HG03354 (cell line): ENCODE measurements at regions not wholly inside any gene's neighbourhood (a gene's known extent, or its start where the extent isn't known, plus 50 kb on each side); places are given as distances from the start of the nearest gene placed in this dataset.

ENCODE experiments used
- ATAC-seq: cut with Tn5 transposase; IDR thresholded peaks from one replicate; pipeline ENCODE4 v1.9.1; 2021; ENCODE audit warnings: mild to moderate bottlenecking; ENCODE audit not compliant: unreplicated experiment, poor library complexity, severe bottlenecking

DNA sequence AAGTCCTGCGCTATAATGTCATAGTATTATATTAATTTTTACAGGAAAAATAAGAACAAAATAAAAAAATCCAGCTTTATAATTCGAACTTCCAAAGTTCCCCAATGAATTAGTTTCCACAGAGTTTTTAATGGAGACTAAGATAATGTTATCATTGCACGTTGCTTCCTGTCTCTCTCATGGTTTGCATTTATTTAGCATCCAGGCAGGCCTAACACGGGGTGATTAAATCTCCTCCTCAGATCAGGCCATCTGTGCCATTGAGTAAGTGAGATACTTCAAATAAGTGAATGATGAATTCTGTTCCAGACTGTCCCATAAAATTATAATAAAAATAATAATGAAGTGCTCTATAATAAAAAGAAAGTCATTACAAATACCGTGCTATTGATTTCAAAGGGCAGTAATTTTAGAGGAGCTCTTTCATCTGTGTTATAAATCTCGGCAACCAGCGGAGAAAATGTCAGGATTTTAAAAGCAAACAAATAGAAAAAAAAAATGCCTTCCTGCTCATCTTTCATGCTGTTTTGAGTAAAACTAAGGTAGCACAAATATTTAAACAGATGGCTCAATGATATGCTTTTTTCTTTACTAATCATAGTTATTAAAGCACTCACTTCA, 570.6 kb upstream of the ZNF608 start:
- ATAC-seq = no peak

DNA sequence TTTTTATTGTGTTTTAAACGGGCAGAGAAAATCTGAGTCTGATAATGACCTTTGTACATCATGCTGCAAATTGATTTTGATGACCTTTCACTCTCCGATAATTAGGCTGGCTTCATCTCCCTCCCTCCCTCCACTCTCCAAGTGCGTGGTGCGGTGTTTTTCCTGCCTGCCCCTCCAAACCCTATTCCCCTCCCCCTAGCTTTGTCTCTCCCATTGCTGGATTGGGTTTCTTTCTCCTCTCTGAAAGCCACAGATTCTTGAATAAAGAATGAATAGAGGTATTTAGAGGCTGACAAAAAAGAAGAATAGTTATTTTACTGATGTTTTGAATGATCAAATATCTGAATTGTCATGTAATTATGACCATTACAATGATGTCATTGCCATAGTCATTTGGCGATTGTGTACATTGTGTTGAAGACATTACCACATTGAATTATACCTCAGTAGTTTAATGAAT, 571.1 kb upstream of the ZNF608 start:
- ATAC-seq = no peak

DNA sequence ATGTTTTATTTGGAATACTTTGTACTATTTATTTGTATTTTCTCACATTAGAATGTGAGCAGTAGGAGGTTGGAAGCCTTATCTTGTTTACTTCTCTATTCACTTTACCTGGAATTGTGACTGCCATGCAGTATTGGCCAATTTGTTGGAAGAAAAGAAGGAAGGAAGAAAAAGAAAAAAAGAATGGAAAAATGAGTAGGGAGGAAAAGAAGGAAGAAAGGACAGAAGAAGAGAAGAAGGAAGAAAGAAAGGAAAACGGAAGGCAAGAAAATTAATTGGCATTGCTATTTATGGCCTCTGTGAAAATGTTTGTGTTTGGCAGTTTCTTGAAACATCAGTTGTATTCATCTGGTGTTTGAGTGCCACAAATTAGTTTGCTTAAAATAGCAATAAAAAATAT, 575.2 kb upstream of the ZNF608 start:
- ATAC-seq = no peak

DNA sequence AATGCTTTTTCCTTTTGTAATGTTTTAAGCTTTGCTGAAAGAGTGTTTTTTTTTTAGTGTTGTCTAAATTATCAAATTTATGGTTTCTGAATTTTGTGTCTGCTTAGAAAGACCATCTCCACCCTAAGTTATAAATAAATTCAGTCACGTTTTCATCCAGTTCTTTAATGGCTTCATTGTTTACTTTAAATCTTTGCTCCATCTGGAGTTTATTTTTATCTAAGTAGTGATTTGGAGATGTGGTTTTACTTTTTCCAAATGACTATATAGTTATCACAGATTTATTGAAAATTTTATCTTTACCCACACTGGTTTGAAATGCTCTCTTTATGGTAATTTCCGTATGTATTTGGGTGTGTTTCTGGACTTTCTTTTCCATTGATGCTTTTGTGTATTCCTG, 577.2 kb upstream of the ZNF608 start:
- no peak for ATAC-seq

DNA sequence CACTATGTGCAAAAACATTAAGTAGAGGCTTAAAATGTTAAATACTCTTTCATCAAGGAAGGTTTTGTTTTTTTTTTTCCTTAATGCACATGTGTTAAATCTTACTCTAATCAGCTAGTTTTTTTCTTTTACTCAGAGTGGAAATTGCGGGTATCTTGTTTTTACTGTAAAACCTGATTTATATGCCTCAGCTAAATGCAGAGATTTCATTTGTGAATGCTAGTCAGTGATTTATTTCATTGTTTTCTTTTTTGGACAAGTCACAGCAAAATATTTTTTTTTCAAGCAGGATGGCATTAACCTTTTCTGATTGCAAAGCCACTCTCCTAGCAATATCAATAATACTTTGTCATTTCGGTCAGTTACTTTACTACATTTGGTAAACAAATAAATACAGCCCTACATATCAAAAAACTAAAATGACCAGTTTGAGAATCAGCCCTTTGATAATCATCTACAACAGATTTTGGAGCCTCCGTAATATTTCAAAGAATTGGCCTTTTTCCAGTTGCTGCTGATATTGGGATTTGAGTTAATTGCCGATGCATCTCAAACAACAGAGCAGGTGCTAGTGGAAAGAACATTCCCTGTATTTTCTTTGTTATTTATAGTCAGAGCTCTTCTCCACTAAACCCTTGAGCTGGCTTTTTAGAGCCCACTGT, 579.2 kb upstream of the ZNF608 start:
- no peak for ATAC-seq

DNA sequence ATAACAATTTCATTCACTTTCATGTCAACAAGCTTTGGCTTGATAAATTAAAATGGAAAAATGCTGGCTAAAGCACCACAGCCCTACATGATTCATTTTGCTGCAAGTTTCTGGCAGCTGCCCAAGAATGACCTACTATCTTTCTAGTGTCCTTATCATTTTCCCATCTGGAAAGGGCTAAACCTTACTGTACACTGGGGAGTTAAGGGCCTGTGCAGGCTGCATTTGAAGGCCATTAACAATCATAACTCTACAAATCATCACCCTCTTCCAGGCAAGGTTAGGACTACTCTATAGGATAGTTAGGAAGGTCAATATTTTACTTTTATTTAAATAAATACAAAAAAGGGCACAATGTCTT, 579.7 kb upstream of the ZNF608 start:
- ATAC-seq = no peak

DNA sequence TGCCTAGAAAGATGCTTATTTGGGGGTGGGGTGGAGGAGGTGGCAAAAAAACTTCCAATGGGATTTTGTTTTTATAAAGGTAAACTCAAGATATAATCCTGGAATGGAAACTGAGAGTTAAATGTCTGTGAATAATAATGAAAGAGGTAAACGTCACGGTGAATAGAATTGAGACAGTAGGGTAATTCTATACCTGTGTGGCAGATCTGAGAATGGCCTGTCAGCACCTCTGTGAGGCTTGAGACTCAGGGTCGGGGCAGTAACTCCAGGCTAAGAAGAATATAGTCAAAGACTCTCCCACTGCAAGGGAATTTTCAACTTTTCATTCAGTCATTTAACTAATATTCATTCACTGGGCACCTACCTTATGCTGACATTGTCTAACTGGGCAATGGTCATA, 581.2 kb upstream of the ZNF608 start:
- no peak for ATAC-seq

DNA sequence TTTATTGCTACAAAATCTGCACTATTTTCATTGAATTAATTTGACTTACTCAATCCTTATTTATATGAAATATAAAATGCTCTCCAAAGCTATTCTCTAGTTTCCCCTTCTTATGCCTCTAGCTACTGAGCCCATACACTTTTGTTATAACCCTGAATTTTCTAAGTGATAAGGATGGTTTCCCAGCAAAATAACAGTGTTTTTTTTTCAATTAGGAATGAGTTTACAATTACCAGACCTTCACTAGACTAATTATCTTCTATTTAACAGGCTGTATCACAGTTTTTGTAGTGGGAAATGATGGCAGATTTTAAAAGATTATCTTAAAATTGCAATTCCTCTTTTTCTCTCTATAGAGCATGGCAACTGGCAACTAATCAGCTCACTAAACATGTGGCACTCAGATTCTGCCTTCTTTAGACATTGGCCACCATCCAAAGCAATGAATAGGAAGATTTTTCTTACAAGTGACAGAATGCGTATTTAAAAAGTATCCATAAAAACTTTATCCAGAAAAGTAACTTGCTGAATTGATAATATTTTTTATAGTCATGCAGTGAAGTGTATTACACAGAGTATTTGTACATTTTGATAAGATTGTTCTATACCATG, 585.7 kb upstream of the ZNF608 start:
- no peak for ATAC-seq

DNA sequence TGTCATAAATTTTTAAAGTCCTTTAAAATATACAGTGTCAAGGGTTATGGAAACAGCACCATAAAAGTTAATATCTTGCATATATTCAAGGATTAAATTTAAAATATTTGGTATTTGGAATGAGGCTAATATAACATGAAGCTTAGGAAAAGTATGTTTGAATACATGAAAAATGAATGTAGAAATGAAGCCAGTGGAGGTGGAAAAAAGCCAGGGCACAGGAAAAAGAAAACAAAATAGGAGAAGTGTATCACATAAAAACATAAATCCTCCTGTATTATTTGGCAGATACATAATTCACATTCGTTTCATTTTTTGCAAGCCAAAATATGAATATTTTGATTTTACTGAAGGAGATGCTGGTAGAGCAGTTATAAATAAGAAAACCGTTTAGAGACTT, 587.0 kb upstream of the ZNF608 start:
- no peak for ATAC-seq

DNA sequence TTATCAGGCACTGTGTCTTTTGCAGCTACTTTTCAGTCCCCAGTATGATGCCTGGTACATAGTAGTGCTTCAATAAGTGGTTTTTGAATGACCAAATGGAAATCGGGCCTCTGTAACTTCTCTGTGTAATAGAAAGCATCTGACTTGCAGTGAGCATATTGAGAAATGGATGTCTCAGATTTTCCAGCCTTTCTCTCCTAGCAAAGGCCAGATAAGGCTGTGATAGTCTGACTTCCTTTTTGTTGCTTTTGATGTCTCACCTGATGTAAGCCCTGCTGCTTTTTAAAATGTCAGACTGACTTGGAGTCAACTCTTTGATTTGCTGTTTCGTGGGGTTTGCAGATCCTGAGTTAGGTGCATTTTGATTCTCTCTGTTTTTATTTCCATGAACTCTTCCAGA, 590.0 kb upstream of the ZNF608 start:
- no peak for ATAC-seq

DNA sequence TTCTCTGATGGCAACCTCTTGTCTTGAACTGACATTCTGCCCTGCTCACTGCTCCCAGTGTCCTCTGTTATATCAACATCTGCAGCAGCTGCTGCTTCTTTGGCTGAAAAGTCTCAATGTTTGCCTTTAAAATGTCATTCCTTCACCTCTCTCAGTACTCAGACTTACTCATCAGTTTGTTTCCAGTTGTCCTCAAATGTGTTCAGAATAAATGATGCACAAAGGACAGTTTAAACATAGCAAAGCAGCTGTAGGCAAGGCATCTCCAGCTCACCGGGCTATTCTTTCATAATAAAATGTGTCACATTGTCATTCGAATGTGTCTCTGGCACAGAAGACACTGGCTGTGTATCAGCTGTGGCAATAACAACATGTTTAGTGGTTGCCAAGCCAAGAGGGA, 590.9 kb upstream of the ZNF608 start:
- no peak for ATAC-seq

DNA sequence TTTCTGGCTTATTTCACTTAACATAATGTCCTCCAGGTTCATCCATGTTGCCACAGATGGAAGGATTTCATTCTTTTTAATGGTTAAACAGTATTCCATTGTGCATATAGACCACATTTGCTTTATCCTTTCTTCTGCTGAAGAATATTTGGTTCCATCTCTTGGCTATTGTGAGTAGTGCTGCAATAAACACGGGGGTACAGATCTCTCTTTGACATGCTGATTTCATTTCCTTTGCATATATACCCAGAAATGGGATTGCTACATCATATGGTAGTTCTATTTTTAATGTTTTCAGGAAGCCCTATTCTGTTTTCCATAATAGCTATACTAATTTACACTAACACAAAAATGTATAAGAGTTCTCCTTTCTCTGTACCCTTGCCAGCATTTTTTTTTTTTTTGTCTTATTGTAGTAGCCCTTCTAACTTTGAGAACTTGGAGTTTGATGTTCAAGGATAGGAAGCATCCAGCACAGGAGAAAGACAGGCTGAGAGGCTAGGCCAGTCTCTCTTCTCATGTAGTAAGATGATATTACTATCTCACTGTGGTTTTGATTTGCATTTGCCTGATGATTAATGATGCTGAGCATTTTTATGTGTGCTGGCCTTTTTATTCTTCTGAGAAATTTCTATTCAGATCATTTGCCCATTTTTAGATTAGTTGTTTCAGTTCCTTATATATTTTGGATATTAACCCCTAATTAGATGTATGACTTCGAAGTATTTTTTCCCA, 592.2 kb upstream of the ZNF608 start:
- ATAC-seq = no peak

DNA sequence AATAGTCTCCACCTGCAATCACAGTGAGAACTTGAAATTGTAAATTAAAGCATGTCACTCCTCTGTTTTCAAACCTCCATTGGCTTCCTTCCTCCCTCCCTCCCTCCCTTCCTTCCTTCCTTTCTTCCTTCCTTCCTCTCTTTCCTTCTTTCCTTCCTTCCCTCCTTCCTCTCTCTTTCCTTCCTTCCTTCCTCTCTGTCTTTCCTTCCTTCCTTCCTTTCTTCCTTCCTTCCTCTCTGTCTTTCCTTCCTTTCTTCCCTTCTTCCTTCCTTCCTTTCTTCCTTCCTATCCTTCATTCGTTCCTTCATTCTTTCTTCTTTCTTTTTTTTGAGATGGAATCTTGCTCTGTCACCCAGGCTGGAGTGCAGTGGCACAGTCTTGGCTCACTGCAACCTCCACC, 595.0 kb upstream of the ZNF608 start:
- no peak for ATAC-seq

DNA sequence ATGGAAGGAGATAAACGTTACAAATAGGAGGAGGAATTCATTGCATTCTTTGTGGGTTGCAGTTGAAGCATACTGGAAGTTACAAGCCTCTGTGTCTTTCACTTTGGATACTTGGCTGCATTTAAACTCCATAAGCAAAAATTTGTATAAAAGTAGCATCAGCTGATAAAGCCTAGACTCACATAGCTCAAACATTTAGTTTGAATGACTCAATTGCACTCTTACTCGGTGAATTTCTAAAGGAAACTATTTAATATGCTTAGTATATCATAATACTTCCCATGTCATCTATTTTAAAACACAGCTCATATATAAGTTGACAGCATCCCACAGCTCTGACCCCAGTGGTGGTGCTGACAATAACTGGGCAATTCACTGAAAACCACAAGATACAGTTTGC, 596.6 kb upstream of the ZNF608 start:
- ATAC-seq = no peak

DNA sequence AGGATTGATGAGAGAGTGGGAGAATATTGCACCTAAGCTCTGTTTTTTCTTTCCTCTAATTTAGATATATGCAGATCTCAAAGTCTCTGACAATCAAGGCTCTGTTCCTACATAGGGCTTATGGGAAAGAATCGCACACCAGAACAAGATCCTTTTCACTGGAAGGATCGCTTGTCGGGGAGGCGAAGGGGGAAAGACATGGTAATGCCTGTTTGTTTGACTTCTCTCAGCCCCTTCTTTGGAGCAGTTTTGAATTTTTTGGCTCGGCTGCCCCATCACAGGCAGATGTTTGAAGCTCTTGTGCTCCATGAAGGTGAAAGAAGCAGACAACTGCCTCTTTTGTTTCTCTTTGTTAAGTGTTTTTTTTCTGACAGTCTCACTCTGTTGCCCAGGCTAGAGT, 599.9 kb upstream of the ZNF608 start:
- no peak for ATAC-seq

DNA sequence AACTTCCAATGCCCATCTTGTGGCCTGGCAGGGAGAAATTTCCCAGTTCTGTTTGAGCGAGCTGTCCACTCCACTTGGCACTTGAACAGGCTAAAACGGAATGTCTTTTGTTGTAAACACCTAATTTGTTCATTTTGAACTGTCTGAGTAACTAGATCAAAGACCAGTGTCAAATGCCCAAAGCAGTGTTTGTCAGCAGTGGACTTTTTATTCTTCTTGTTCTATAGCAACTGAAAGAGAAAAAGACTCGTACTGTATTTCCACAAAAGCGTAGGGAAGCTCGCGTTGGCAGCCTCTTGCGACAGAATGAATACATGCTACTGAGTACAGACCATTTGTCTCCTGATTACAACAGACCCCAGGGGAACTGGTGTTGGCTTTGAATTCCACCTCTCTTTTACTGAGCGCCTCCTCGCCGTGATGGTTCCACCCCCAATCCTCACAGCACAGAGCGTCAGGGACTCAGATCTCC, 601.8 kb upstream of the ZNF608 start:
- no peak for ATAC-seq

DNA sequence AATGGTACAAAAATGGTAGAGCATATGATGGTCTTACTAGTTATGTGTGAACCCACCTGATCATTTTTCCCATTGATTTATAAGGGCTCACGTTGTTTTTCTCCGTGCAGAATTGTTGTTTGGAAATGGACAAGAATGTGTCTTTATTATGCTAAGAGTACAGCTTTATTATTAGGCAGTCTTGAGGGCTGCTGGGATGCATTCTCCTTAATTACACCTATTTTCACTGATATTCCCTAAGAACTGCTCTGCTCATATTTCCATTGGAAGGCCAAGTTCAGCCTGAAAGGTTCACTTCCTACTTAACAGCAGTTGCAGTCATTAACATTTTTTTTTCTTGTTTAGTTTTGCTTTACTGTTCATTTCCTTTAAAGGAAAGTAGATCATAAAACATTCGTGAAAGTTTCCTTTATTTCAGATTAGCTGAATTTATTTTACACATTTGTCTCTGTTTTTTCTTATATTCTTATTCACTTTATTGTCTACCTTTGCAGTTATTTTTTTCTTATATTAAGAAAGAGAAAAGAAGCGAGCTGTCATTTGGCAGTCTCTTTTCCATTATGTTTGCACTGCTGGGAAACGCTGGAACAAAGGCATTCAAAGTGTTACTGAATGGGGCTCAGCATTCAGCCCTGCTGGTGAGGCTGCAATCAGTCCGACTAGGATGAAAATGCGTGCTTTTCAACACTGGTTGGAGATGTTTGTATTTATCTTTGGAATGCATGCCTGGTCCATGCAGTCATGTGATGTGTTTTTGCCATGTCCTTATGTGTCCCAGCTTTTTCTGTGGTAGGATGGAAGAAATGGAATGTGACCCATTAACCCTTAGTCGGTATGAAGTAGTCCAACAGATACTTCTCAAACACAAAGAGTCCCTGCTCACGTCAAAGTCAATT, 602.7 kb upstream of the ZNF608 start:
- ATAC-seq = no peak

DNA sequence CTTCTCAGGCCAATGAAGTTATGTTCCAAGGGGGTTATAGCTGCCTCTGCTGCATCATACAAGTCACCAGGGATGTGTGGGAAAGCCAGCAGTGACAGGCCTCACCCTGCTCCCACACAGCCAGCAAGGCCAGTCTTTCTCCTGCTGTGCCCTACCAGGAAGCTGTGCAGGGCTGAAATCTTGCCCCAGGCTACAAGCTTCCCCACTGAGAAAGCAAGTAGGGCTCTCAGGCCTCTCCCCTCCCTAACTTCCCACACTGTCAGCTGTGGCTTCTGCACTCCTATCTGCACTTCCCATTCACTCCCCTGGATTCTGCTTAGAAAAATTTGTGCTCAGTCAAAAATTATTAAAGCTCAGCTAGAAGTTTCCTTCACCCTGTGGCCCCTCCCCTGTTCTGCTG, 611.2 kb upstream of the ZNF608 start:
- no peak for ATAC-seq

DNA sequence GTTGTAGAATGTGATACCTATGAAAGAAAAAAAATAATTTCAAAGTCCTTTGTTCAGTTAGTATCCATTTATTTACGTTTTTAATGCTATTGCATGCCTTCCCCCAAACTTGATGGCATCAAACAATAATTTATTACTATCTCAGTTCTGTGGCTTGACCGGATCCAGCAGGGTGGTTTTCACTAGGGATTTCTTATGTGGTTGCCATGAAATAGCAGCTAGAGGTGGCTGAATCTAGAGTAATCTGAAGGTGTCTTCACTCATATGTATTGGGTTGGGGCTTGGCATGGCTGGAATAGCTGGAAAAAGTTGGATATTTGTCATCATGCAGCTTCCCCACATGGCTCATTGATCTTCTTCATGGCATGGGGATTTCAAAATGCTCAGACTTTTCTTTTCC, 619.3 kb upstream of the ZNF608 start:
- no peak for ATAC-seq

DNA sequence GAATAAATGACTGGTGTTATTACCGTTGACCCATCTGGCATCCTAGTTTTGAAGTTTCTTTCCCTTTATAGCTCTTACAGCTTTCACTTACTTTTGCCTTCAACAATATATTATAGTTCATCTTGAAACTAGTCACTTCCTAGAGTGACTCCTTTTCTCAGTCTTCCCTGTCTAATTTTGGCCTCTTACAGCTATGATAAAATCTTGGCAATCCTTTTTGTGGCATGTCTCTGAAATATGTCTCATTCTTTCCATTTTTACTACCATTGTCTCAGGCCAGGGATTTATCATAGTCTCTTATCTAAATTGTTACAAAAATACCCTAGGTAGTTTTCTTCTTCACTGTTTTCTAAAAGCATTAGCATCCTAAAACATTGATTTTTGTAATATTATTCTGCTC, 621.3 kb upstream of the ZNF608 start:
- no peak for ATAC-seq
